ENCODE measurements at regions not wholly inside any gene's neighbourhood (a gene's known extent, or its start where the extent isn't known, plus 50 kb on each side); places are given as distances from the start of the nearest gene placed in this dataset.

DNA sequence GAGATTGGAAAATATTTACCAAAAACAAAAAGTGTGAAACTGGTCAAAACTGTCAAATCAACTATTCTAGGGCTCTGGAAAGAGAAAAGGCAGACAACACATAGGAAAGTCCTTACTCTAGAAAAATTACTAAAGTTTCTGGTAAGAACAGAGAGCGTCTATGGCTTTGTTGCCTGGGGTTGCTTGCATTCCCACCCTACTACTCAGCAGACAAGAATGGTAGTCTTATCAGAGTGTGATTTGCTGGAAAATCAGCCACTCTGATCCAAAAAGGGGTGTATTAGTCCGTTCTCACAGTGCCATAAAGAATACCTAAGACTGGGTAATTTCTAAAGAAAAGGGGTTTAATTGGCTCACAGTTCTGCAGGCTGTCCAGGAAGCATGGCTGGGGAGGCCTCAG, 50.3 kb upstream of the CDH20 start:
- DNase-seq, result no peak

Measured in dermis blood vessel endothelial cell (primary cell).